Panc1 (cell line): ENCODE measurements at regions not wholly inside any gene's neighbourhood (a gene's known extent, or its start where the extent isn't known, plus 50 kb on each side); places are given as distances from the start of the nearest gene placed in this dataset.

Experiments used
- POLR2AphosphoS5 ChIP-seq: IDR thresholded peaks from 2 replicates; pipeline ENCODE4 v1.6.1; 2012; ENCODE audit warnings: mild to moderate bottlenecking, low read depth, low read length, moderate library complexity
- SIN3A ChIP-seq: IDR thresholded peaks from 2 replicates; pipeline ENCODE4 v1.6.1; 2012; ENCODE audit warnings: low read depth, mild to moderate bottlenecking, low read length, moderate library complexity, borderline replicate concordance; ENCODE audit not compliant: insufficient read depth
- TF ChIP-seq, protein P1 (sequence below): fragments of 450-650 bp; IDR thresholded peaks from 2 replicates; pipeline ENCODE4 v1.5.1; 2017; ENCODE audit warnings: mild to moderate bottlenecking
- TF ChIP-seq, protein P2 (sequence below), 2 experiments: IDR thresholded peaks; 2 replicates each; pipeline ENCODE4 v1.6.1; 2011 to 2012; ENCODE audit warnings: low read depth in 2 of 2, control low read depth in 1 of 2, low read length in 1 of 2, mild to moderate bottlenecking in 1 of 2, moderate library complexity in 1 of 2; ENCODE audit not compliant: insufficient read depth in 1 of 2

DNA sequence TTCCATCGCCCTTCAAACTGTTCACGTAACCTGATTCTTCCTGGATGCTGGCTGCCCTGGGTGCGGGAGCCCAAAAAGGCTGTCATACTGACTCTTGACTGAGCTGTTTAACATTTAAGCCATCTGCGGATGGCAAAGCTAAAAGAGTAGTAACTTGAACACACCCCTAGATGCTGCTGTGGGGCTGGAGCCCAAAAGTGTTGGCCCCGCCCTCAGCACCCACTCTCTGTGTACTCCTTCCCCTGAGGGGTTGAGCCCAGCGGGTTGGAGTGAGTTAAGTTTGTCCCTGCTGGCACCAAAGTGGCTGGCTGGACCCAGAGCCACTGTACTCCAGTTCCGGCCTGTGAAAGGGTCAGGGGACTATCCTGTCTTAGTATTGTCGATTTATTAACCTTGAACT lies 640.6 kb downstream of the PTPRU start:
- TF ChIP-seq, protein P1, sequence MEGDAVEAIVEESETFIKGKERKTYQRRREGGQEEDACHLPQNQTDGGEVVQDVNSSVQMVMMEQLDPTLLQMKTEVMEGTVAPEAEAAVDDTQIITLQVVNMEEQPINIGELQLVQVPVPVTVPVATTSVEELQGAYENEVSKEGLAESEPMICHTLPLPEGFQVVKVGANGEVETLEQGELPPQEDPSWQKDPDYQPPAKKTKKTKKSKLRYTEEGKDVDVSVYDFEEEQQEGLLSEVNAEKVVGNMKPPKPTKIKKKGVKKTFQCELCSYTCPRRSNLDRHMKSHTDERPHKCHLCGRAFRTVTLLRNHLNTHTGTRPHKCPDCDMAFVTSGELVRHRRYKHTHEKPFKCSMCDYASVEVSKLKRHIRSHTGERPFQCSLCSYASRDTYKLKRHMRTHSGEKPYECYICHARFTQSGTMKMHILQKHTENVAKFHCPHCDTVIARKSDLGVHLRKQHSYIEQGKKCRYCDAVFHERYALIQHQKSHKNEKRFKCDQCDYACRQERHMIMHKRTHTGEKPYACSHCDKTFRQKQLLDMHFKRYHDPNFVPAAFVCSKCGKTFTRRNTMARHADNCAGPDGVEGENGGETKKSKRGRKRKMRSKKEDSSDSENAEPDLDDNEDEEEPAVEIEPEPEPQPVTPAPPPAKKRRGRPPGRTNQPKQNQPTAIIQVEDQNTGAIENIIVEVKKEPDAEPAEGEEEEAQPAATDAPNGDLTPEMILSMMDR: no peak
- TF ChIP-seq POLR2AphosphoS5: no peak
- TF ChIP-seq, protein P2, sequence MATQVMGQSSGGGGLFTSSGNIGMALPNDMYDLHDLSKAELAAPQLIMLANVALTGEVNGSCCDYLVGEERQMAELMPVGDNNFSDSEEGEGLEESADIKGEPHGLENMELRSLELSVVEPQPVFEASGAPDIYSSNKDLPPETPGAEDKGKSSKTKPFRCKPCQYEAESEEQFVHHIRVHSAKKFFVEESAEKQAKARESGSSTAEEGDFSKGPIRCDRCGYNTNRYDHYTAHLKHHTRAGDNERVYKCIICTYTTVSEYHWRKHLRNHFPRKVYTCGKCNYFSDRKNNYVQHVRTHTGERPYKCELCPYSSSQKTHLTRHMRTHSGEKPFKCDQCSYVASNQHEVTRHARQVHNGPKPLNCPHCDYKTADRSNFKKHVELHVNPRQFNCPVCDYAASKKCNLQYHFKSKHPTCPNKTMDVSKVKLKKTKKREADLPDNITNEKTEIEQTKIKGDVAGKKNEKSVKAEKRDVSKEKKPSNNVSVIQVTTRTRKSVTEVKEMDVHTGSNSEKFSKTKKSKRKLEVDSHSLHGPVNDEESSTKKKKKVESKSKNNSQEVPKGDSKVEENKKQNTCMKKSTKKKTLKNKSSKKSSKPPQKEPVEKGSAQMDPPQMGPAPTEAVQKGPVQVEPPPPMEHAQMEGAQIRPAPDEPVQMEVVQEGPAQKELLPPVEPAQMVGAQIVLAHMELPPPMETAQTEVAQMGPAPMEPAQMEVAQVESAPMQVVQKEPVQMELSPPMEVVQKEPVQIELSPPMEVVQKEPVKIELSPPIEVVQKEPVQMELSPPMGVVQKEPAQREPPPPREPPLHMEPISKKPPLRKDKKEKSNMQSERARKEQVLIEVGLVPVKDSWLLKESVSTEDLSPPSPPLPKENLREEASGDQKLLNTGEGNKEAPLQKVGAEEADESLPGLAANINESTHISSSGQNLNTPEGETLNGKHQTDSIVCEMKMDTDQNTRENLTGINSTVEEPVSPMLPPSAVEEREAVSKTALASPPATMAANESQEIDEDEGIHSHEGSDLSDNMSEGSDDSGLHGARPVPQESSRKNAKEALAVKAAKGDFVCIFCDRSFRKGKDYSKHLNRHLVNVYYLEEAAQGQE (IDR thresholded peaks at IDR 0.05; ENCODE audit: insufficient read depth in 1 of 2, low read depth in 2 of 2, low read length in 1 of 2): no peak
- no peak for TF ChIP-seq SIN3A
